ENCODE measurements at regions not wholly inside any gene's neighbourhood (a gene's known extent, or its start where the extent isn't known, plus 50 kb on each side); places are given as distances from the start of the nearest gene placed in this dataset.

DNA sequence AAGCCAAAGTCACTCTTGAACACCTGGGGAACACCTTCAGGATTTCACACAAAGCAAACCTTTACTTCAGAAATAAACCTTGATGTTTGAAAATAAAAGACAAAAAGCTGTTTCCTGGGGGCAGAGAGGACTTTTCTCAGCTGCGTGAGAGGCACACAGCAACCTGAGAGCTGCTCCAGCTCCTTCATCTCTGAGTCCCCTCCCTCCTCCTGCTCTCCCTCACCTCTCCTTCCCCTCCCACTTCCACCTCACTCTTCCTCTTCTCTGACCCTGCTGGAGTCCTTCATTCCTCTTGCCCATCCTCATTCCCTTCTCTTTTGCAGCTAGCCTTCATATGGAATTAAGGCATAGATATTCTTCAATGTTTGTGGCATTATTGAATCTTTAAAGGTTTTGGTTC lies 208.4 kb downstream of the OMA1 start:
- no peak overlapping the region for H3K4me3 ChIP-seq (ENCODE audit: low read depth, low read length)
- TF ChIP-seq, protein P1, sequence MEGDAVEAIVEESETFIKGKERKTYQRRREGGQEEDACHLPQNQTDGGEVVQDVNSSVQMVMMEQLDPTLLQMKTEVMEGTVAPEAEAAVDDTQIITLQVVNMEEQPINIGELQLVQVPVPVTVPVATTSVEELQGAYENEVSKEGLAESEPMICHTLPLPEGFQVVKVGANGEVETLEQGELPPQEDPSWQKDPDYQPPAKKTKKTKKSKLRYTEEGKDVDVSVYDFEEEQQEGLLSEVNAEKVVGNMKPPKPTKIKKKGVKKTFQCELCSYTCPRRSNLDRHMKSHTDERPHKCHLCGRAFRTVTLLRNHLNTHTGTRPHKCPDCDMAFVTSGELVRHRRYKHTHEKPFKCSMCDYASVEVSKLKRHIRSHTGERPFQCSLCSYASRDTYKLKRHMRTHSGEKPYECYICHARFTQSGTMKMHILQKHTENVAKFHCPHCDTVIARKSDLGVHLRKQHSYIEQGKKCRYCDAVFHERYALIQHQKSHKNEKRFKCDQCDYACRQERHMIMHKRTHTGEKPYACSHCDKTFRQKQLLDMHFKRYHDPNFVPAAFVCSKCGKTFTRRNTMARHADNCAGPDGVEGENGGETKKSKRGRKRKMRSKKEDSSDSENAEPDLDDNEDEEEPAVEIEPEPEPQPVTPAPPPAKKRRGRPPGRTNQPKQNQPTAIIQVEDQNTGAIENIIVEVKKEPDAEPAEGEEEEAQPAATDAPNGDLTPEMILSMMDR (IDR thresholded peaks at IDR 0.05; ENCODE audit: control insufficient read depth, extremely low read depth, insufficient read depth), result no peak
- no peak for DNase-seq (ENCODE audit: low read depth)

DNA sequence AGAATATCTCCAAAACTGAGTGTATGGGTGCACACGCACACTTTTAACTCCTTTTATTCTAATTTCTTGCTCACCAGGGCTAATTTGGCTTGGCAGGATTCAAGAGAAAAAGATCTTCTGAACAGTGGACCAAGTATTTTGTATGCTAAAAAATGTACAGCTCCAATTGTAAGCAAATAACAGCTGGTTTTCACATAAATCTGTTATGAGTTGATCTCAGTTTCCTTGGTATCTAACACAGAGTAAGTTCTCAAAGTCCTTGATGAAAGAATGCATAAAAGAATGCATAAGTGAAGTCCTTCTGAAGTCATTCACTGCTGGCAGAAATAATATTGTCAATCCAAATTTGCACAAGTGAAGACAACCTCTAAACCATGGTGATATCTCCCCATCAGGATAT lies 213.0 kb downstream of the OMA1 start:
- TF ChIP-seq, protein P1 (IDR thresholded peaks at IDR 0.05; ENCODE audit: control insufficient read depth, extremely low read depth, insufficient read depth), result no peak
- no peak for DNase-seq (ENCODE audit: low read depth)
- no peak overlapping the region for H3K4me3 ChIP-seq (ENCODE audit: low read depth, low read length)

GRCh38 chr1:58331156-58331555 lies 215.4 kb downstream of the OMA1 start:
- no peak overlapping the region for H3K4me3 ChIP-seq (ENCODE audit: low read depth, low read length)
- TF ChIP-seq, protein P1 (IDR thresholded peaks at IDR 0.05; ENCODE audit: control insufficient read depth, extremely low read depth, insufficient read depth), result no peak
- DNase-seq (ENCODE audit: low read depth), result no peak

GRCh38 chr1:58325866-58326265 lies 220.7 kb downstream of the OMA1 start:
- no peak for DNase-seq (ENCODE audit: low read depth)

GRCh38 chr1:58324558-58324957 lies 222.0 kb downstream of the OMA1 start:
- no peak for DNase-seq (ENCODE audit: low read depth)
- TF ChIP-seq, protein P1 (IDR thresholded peaks at IDR 0.05; ENCODE audit: control insufficient read depth, extremely low read depth, insufficient read depth), result no peak
- H3K4me3 ChIP-seq (ENCODE audit: low read depth, low read length), result no peak overlapping the region

More at GRCh38 chr1:58325866-58326265, 220.7 kb downstream of the OMA1 start:
- TF ChIP-seq, protein P1 (IDR thresholded peaks at IDR 0.05; ENCODE audit: control insufficient read depth, extremely low read depth, insufficient read depth), result no peak
- no peak overlapping the region for H3K4me3 ChIP-seq (ENCODE audit: low read depth, low read length)

- no peak overlapping the region for H3K4me3 ChIP-seq (ENCODE audit: low read depth, low read length)
- DNase-seq (ENCODE audit: low read depth), result no peak
- TF ChIP-seq, protein P1 (IDR thresholded peaks at IDR 0.05; ENCODE audit: control insufficient read depth, extremely low read depth, insufficient read depth), result no peak
Observed at GRCh38 chr1:58318157-58319005, 228.1 kb downstream of the OMA1 start.

DNA sequence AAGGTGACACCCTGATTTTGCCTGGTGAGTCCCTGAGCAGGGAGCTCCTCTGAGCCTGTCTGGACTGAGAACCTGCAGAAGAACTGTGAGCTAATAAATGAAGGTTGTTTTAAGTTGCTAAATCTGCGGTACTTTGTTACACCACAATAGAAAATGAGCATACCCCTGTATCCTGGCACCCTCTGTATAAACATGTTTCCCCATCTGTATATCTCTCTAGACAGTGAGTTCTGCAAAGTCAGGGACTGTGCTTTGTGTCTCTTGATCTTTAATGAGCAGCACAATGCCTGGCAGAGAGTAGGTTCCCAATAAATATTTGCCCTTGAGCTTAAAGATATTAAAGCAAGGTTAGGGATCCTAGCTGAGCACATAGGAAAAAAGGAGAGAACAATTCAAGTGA lies 228.8 kb downstream of the OMA1 start:
- H3K4me3 ChIP-seq (ENCODE audit: low read depth, low read length), result no peak overlapping the region
- no peak for DNase-seq (ENCODE audit: low read depth)
- TF ChIP-seq, protein P1 (IDR thresholded peaks at IDR 0.05; ENCODE audit: control insufficient read depth, extremely low read depth, insufficient read depth), result no peak

Data from LNCaP clone FGC (cell line).